ENCODE measurements at regions not wholly inside any gene's neighbourhood (a gene's known extent, or its start where the extent isn't known, plus 50 kb on each side); places are given as distances from the start of the nearest gene placed in this dataset.

DNA sequence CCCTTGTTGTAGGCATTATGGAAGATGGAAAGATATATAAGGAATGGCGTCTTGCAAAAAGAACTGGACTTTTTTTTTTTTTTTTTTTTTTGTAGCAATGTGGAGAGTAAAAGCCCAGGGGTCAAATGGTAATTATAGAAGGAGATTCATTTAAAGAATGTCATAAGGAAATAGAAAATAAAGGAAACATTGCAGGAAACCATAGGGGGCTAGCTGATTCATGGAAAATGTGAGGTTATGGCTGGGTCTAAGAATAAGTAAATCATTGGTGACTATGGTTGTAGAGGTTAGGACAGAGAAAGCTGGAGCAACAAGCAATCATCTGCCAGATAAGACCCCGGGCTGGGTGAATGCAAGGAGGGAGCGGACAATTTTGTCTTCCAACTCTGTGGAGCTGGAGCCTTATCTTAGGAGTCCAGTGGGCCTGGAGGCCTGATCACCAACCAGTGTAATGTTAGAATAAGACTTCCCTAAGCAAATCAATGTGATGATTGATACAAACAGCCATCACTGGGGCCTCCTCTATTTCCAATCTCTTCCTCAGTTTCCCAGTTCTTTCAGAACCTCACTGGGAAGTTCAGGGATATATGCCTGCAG is 201.2 kb upstream of the TNP1 start:
- no peak overlapping the region for H3K56ac ChIP-seq (ENCODE audit: low read length)
- no peaks in the 10 kb centered on the region for H3K79me2 ChIP-seq (ENCODE audit: control insufficient read depth, insufficient read depth, low read length)
- no peak overlapping the region for H2BK15ac ChIP-seq (replicated peaks; ENCODE audit: low read depth)
- no peak for DNase-seq
- no peaks in the 10 kb centered on the region for H3K79me1 ChIP-seq (ENCODE audit: low read length)
- H4K8ac ChIP-seq (ENCODE audit: low read depth, low read length) = no peak overlapping the region
- no peak overlapping the region for H4K5ac ChIP-seq (ENCODE audit: low read length)
- H3K4ac ChIP-seq (ENCODE audit: low read depth, low read length) = no peak overlapping the region
- H2AK5ac ChIP-seq (ENCODE audit: low read length) = no peak overlapping the region
- no peak overlapping the region for H3K27ac ChIP-seq (ENCODE audit: low read depth, low read length)
- WGBS (ENCODE audit: extremely low coverage, insufficient coverage, low lambda C conversion rate) = no CpG with 5 or more reads among the region's 3 CpGs
- H3K18ac ChIP-seq (ENCODE audit: low read length) = no peak overlapping the region
- no peak overlapping the region for H2BK120ac ChIP-seq (ENCODE audit: low read depth, low read length)
- H2BK5ac ChIP-seq (ENCODE audit: low read length) = no peak overlapping the region
- no peaks in the 10 kb centered on the region for H3K36me3 ChIP-seq (ENCODE audit: control insufficient read depth, insufficient read depth, low read length)
- H3K23ac ChIP-seq (ENCODE audit: low read length) = no peak overlapping the region
- H3K4me2 ChIP-seq (ENCODE audit: low read length) = no peak overlapping the region
- no peak overlapping the region for H3K9ac ChIP-seq (ENCODE audit: low read length)
- peaks cover 3% of the 10 kb centered on the region for H3K4me1 ChIP-seq (ENCODE audit: control insufficient read depth, low read depth, low read length)
- no peaks in the 10 kb centered on the region for H3K27me3 ChIP-seq (ENCODE audit: insufficient read depth, low read length, poor library complexity)
- no peak overlapping the region for H3K4me3 ChIP-seq (ENCODE audit: low read length)

DNA sequence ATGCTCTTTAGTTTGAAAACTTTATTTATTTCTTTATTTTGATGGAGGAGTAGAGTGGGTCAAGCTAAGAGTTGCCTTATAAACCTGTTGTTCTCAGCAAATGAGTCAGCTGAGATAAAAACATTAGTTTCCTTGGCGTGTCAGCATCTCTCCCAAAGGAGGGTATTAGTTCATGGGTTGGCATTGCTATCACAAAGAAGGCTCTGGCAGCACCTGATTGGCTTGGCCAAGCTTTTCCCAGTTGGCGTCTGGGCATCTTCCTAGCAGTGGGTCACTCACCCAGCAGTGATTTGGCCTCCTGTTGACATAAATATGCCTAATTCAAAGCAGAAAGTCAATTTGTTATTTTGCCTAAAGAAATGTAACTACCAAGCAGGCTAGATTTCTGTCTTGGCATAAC is 200.7 kb upstream of the TNP1 start:
- Histone ChIP-seq H3K23ac (ENCODE audit: low read length) (no peak overlapping the region), H3K27me3 (ENCODE audit: insufficient read depth, low read length, poor library complexity) (no peaks in the 10 kb centered on the region), H3K4ac (ENCODE audit: low read depth, low read length) (no peak overlapping the region), H3K4me1 (ENCODE audit: control insufficient read depth, low read depth, low read length) (peaks cover 3% of the 10 kb centered on the region), H2AK5ac (ENCODE audit: low read length) (no peak overlapping the region), H3K79me2 (ENCODE audit: control insufficient read depth, insufficient read depth, low read length) (no peaks in the 10 kb centered on the region), H3K4me2 (ENCODE audit: low read length) (no peak overlapping the region), H2BK15ac (replicated peaks; ENCODE audit: low read depth) (no peak overlapping the region), H3K36me3 (ENCODE audit: control insufficient read depth, insufficient read depth, low read length) (no peaks in the 10 kb centered on the region), H3K9ac (ENCODE audit: low read length) (no peak overlapping the region), H2BK5ac (ENCODE audit: low read length) (no peak overlapping the region), H4K8ac (ENCODE audit: low read depth, low read length) (no peak overlapping the region), H2BK120ac (ENCODE audit: low read depth, low read length) (no peak overlapping the region), H3K27ac (ENCODE audit: low read depth, low read length) (no peak overlapping the region), H4K5ac (ENCODE audit: low read length) (no peak overlapping the region), H3K4me3 (ENCODE audit: low read length) (no peak overlapping the region), H3K56ac (ENCODE audit: low read length) (no peak overlapping the region), H3K18ac (ENCODE audit: low read length) (no peak overlapping the region), H3K79me1 (ENCODE audit: low read length) (no peaks in the 10 kb centered on the region)
- DNase-seq = no peak
- no CpG with 5 or more reads among the region's 2 CpGs for WGBS (ENCODE audit: extremely low coverage, insufficient coverage, low lambda C conversion rate)

DNA sequence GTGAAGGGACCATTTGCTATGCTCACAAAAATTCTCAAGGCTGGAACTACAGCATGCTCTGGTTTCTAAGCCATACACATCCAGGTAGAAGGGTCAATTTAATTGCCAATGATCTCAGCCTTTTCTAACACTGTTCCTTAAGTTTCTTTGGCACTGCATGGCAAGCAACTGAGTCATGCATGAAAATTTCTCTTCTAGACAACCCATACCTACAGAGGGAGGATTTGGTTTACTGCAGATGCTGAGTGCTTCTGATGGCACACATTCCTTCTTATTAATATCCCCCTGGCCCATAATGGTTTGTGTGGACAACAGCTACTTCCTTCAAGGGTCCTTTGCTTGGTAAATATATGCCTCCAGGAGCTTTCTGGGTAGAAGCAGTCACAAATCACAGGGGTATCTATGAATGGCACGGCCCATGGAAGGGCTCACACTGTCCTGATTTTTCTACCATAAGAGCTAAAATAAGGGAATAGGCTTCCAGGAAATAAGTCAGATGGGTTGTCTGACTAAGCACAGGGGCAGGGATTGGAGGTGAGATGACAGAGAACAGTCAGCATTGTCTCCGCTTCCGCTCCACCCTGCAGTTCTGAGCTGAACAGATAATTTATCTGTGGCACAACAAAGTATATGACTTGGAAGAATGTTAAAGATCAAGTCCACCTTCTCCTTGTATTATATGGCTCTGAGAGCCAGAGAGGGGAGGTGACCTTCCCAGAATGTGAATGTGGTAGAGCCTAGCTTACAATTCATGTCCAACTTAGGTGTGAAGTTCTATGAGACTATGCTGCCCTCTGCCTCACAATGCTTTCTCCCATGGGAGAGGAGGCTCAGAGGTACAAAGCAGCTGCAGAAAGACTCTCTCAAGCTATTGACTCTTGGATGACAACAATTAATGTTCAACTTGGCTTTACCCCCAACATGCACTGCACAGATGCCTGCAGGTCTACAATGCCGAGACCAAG is 199.2 kb upstream of the TNP1 start:
- no peak overlapping the region for H2AK5ac ChIP-seq (ENCODE audit: low read length)
- no peak overlapping the region for H3K4me3 ChIP-seq (ENCODE audit: low read length)
- H2BK15ac ChIP-seq (replicated peaks; ENCODE audit: low read depth) = no peak overlapping the region
- no peak for DNase-seq
- no peak overlapping the region for H3K18ac ChIP-seq (ENCODE audit: low read length)
- H4K8ac ChIP-seq (ENCODE audit: low read depth, low read length) = no peak overlapping the region
- no peaks in the 10 kb centered on the region for H3K79me2 ChIP-seq (ENCODE audit: control insufficient read depth, insufficient read depth, low read length)
- no peak overlapping the region for H3K27ac ChIP-seq (ENCODE audit: low read depth, low read length)
- no peaks in the 10 kb centered on the region for H3K79me1 ChIP-seq (ENCODE audit: low read length)
- no peaks in the 10 kb centered on the region for H3K36me3 ChIP-seq (ENCODE audit: control insufficient read depth, insufficient read depth, low read length)
- no peak overlapping the region for H3K56ac ChIP-seq (ENCODE audit: low read length)
- WGBS (ENCODE audit: extremely low coverage, insufficient coverage, low lambda C conversion rate) = no CpG with 5 or more reads among the region's 4 CpGs
- no peaks in the 10 kb centered on the region for H3K4me1 ChIP-seq (ENCODE audit: control insufficient read depth, low read depth, low read length)
- no peak overlapping the region for H3K4me2 ChIP-seq (ENCODE audit: low read length)
- H3K4ac ChIP-seq (ENCODE audit: low read depth, low read length) = no peak overlapping the region
- H3K27me3 ChIP-seq (ENCODE audit: insufficient read depth, low read length, poor library complexity) = no peaks in the 10 kb centered on the region
- no peak overlapping the region for H3K23ac ChIP-seq (ENCODE audit: low read length)
- H4K5ac ChIP-seq (ENCODE audit: low read length) = no peak overlapping the region
- no peak overlapping the region for H2BK120ac ChIP-seq (ENCODE audit: low read depth, low read length)
- H3K9ac ChIP-seq (ENCODE audit: low read length) = no peak overlapping the region
- H2BK5ac ChIP-seq (ENCODE audit: low read length) = no peak overlapping the region

DNA sequence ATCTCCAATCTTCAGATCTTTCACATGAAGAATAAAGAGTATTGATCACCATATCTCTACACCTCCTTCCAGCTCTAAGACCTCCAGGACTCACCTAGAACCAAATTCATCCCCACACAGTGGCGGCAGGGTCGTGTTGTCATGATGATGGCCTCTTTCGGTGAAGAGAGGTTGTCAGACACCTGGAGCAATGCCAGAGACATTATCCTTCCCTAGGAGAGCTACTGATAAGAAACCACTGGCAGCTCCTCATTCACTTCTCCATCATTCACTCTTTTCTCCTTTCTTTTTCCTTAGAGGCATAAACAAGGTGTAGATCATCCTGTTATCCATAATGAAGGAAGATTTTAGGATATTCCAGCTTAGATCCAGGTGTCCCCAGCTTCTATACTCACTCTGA is 197.9 kb upstream of the TNP1 start:
- Histone ChIP-seq H4K8ac (ENCODE audit: low read depth, low read length) (no peak overlapping the region), H3K4me1 (ENCODE audit: control insufficient read depth, low read depth, low read length) (no peaks in the 10 kb centered on the region)

DNA sequence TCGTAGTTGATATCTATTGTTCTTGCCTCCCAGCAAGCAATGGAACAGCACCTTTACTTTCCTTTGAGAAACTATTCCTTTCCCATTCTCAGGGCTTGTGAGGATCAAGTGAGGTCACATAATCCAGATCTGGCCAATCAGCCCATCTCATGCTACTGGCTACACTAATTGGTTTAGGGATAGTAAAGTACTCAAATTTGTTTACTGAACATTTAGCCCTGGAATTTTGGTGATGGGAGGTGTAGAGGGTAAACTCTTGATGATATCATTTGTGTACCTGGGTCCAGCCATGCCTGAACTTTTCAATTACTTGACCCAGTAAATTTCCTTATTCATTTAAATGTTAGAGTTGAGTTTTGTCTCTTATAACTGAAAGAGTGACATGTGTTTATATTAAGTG is 195.8 kb upstream of the TNP1 start:
- no peak overlapping the region for H3K4ac ChIP-seq (ENCODE audit: low read depth, low read length)
- no peaks in the 10 kb centered on the region for H3K79me1 ChIP-seq (ENCODE audit: low read length)
- no peak overlapping the region for H3K56ac ChIP-seq (ENCODE audit: low read length)
- H3K9ac ChIP-seq (ENCODE audit: low read length) = no peak overlapping the region
- no peak overlapping the region for H2BK5ac ChIP-seq (ENCODE audit: low read length)
- no peak overlapping the region for H3K27ac ChIP-seq (ENCODE audit: low read depth, low read length)
- H3K23ac ChIP-seq (ENCODE audit: low read length) = no peak overlapping the region
- no peak overlapping the region for H4K8ac ChIP-seq (ENCODE audit: low read depth, low read length)
- no peak overlapping the region for H3K4me3 ChIP-seq (ENCODE audit: low read length)
- H2BK120ac ChIP-seq (ENCODE audit: low read depth, low read length) = no peak overlapping the region
- H2AK5ac ChIP-seq (ENCODE audit: low read length) = no peak overlapping the region
- H3K27me3 ChIP-seq (ENCODE audit: insufficient read depth, low read length, poor library complexity) = no peaks in the 10 kb centered on the region
- WGBS (ENCODE audit: extremely low coverage, insufficient coverage, low lambda C conversion rate) = no CpG with 5 or more reads among the region's 1 CpG
- H3K4me1 ChIP-seq (ENCODE audit: control insufficient read depth, low read depth, low read length) = no peaks in the 10 kb centered on the region
- H4K5ac ChIP-seq (ENCODE audit: low read length) = no peak overlapping the region
- H3K4me2 ChIP-seq (ENCODE audit: low read length) = no peak overlapping the region
- H3K79me2 ChIP-seq (ENCODE audit: control insufficient read depth, insufficient read depth, low read length) = no peaks in the 10 kb centered on the region
- DNase-seq = no peak
- no peak overlapping the region for H2BK15ac ChIP-seq (replicated peaks; ENCODE audit: low read depth)
- H3K18ac ChIP-seq (ENCODE audit: low read length) = no peak overlapping the region
- H3K36me3 ChIP-seq (ENCODE audit: control insufficient read depth, insufficient read depth, low read length) = no peaks in the 10 kb centered on the region

More for the DNA sequence above, 197.9 kb upstream of the TNP1 start:
- Histone ChIP-seq H2BK15ac (replicated peaks; ENCODE audit: low read depth) (no peak overlapping the region), H3K36me3 (ENCODE audit: control insufficient read depth, insufficient read depth, low read length) (no peaks in the 10 kb centered on the region), H2BK120ac (ENCODE audit: low read depth, low read length) (no peak overlapping the region), H3K79me1 (ENCODE audit: low read length) (no peaks in the 10 kb centered on the region), H3K4me3 (ENCODE audit: low read length) (no peak overlapping the region), H4K5ac (ENCODE audit: low read length) (no peak overlapping the region), H3K4ac (ENCODE audit: low read depth, low read length) (no peak overlapping the region), H3K18ac (ENCODE audit: low read length) (no peak overlapping the region), H3K27me3 (ENCODE audit: insufficient read depth, low read length, poor library complexity) (no peaks in the 10 kb centered on the region), H3K23ac (ENCODE audit: low read length) (no peak overlapping the region), H3K9ac (ENCODE audit: low read length) (no peak overlapping the region), H3K56ac (ENCODE audit: low read length) (no peak overlapping the region), H3K4me2 (ENCODE audit: low read length) (no peak overlapping the region), H2BK5ac (ENCODE audit: low read length) (no peak overlapping the region), H2AK5ac (ENCODE audit: low read length) (no peak overlapping the region), H3K79me2 (ENCODE audit: control insufficient read depth, insufficient read depth, low read length) (no peaks in the 10 kb centered on the region), H3K27ac (ENCODE audit: low read depth, low read length) (no peak overlapping the region)
- no peak for DNase-seq
- WGBS (ENCODE audit: extremely low coverage, insufficient coverage, low lambda C conversion rate) = no CpG with 5 or more reads among the region's 3 CpGs
